BE2C (cell line): ENCODE measurements at regions not wholly inside any gene's neighbourhood (a gene's known extent, or its start where the extent isn't known, plus 50 kb on each side); places are given as distances from the start of the nearest gene placed in this dataset.

Experiments used
- DNase-seq: peaks from one replicate; pipeline ENCODE4 v3.0.0-alpha.2; 2020
- H3K27me3 ChIP-seq: fragments of 250-450 bp; sonication (Bioruptor Pico); 2 replicates; pipeline ENCODE4 v1.5.1; 2020; ENCODE audit warnings: mild to moderate bottlenecking
- H3K36me3 ChIP-seq: fragments of 250-450 bp; sonication (Bioruptor Pico); 2 replicates; pipeline ENCODE4 v1.5.1; 2020; ENCODE audit warnings: mild to moderate bottlenecking
- H3K4me1 ChIP-seq: fragments of 250-450 bp; sonication (Bioruptor Pico); 2 replicates; pipeline ENCODE4 v1.5.1; 2020
- H3K4me3 ChIP-seq: 2 replicates; pipeline ENCODE4 v1.5.1; 2011; ENCODE audit warnings: low read depth, low read length
- H3K9me3 ChIP-seq: fragments of 250-450 bp; sonication (Bioruptor Pico); 2 replicates; pipeline ENCODE4 v1.5.1; 2020
- CTCF ChIP-seq: IDR thresholded peaks from 2 replicates; pipeline ENCODE4 v1.5.1; 2012; ENCODE audit warnings: mild to moderate bottlenecking, low read depth, low read length

- TF ChIP-seq CTCF: no peak
- DNase-seq: no peak
- no peaks in the 10 kb centered on the region for H3K9me3 ChIP-seq
- no peak overlapping the region for H3K4me3 ChIP-seq
- no peaks in the 10 kb centered on the region for H3K36me3 ChIP-seq
- no peaks in the 10 kb centered on the region for H3K4me1 ChIP-seq
- no peaks in the 10 kb centered on the region for H3K27me3 ChIP-seq
Measured at GRCh38 chr6:14443629-14444268, 326.2 kb downstream of the CD83 start.

DNA sequence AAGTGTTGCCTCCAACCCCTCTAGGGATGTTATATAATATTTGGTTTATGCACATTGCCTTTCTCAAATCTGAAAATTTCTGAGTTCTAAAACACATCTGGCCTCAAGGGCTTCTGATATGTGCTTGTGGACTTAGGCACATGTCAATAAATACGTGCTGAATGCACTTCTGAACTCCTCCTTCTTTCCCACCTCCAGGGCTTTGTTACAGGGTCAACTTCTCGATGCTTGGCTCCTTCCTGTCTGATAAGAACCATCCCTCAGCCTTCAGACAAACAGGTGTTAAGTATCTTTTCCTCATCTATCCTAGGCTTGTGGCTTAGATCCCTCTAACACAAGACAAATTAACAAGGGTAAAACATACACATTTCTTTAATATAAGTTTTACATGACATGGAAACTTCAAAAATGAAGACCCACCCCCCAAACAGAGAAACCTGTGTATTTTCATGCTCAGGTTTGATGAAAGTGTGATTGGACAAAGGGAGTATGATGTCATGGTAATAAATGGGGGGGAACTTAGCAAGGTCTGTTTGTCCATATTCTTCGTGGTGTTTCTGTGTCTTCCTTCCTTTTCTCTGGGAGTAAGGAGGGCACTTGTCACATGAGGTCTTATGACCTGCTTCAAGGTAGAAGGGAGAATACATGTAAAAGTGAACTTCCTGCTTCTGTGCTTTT lies 326.9 kb downstream of the CD83 start:
- no peaks in the 10 kb centered on the region for H3K4me1 ChIP-seq
- no peak overlapping the region for H3K4me3 ChIP-seq
- H3K27me3 ChIP-seq: no peaks in the 10 kb centered on the region
- no peak for TF ChIP-seq CTCF
- H3K9me3 ChIP-seq: no peaks in the 10 kb centered on the region
- DNase-seq: no peak
- no peaks in the 10 kb centered on the region for H3K36me3 ChIP-seq

- H3K36me3 ChIP-seq: no peaks in the 10 kb centered on the region
- no peak for TF ChIP-seq CTCF
- no peak for DNase-seq
- H3K27me3 ChIP-seq: no peaks in the 10 kb centered on the region
- H3K4me3 ChIP-seq: no peak overlapping the region
- no peaks in the 10 kb centered on the region; the same call in 1 of the 2 replicates for H3K4me1 ChIP-seq
- H3K9me3 ChIP-seq: no peaks in the 10 kb centered on the region
Measured at GRCh38 chr6:14447240-14447639, 329.7 kb downstream of the CD83 start.

- Histone ChIP-seq H3K4me1 (no peaks in the 10 kb centered on the region; the same call in 1 of the 2 replicates), H3K9me3 (no peaks in the 10 kb centered on the region), H3K36me3 (no peaks in the 10 kb centered on the region), H3K4me3 (no peak overlapping the region), H3K27me3 (no peaks in the 10 kb centered on the region)
- no peak for DNase-seq
- no peak for TF ChIP-seq CTCF
Measured at GRCh38 chr6:14448246-14448645, 330.7 kb downstream of the CD83 start.

DNA sequence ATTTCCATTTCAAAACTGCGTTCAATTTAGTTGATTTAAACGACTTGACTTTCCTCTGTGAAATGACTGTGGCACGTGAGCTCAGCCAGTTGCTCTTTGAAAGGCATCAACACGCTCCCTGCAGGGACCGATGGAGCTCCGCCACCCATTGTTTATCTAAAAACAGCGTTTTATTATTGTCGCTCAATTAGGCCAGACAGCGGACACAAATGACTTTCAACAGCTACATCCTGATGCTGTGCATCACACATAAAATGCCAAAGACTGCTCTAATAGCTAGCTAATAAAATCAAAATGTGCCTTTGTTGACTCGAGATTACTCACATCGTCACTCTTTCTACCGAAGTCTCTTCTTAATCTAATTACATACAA lies 332.5 kb downstream of the CD83 start:
- no peaks in the 10 kb centered on the region for H3K36me3 ChIP-seq
- H3K4me1 ChIP-seq: no peaks in the 10 kb centered on the region; the same call in 1 of the 2 replicates
- H3K4me3 ChIP-seq: peak overlapping the region; percentile 25
- H3K9me3 ChIP-seq: no peaks in the 10 kb centered on the region
- no peak for DNase-seq
- TF ChIP-seq CTCF: no peak
- no peaks in the 10 kb centered on the region for H3K27me3 ChIP-seq

DNA sequence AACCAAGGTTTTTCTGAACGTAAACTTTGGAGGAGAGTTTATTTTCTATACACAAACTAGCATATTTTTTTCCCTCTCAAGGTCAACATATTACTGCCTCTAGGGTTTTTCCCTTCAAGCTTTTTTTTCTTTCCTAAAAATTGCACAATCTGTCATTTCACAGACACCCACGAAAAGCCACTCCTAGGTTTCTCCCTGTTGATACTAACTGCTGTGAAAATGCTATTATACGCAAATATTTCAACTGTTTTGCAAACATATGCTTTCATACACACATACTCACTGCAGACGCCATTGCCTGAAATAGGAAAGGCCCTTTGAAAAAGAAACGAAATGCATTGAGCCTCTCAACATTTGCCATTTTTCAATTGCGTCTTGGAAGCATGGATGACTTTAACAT lies 333.0 kb downstream of the CD83 start:
- no peak for DNase-seq
- H3K9me3 ChIP-seq: no peaks in the 10 kb centered on the region
- H3K36me3 ChIP-seq: no peaks in the 10 kb centered on the region
- H3K4me3 ChIP-seq: no peak overlapping the region; the same call in 1 of the 2 replicates
- TF ChIP-seq CTCF: no peak
- no peaks in the 10 kb centered on the region; the same call in 1 of the 2 replicates for H3K4me1 ChIP-seq
- H3K27me3 ChIP-seq: no peaks in the 10 kb centered on the region
